RWPE1 (cell line): ENCODE measurements at regions not wholly inside any gene's neighbourhood (a gene's known extent, or its start where the extent isn't known, plus 50 kb on each side); places are given as distances from the start of the nearest gene placed in this dataset.
"Not testable (repeated sequence)": the region's sequence is repeated elsewhere in the genome, so short reads cannot be mapped to it uniquely, and the experiment has no call there.

Experiments used
- CTCF ChIA-PET: fragments of 350-600 bp; sonication (Branson Sonifier 250); formaldehyde crosslinking; extraction: SDS; loops from one replicate; lab custom pipeline; 2021; lab: Yijun Ruan, JAX
- POLR2A ChIA-PET: fragments of 400-600 bp; formaldehyde crosslinking; extraction: SDS; loops from one replicate; lab custom pipeline; 2020; ENCODE audit warnings: antibody characterized with exemption; ENCODE audit not compliant: low non-redundant PET; lab: Yijun Ruan, JAX
- DNase-seq: peaks from one replicate; pipeline ENCODE4 v3.0.0; 2012; ENCODE audit warnings: low spot score
- H3K27ac ChIP-seq: fragments of 450-650 bp; 2 replicates; pipeline ENCODE4 v1.5.1; 2017
- CTCF ChIP-seq: fragments of 450-650 bp; conservative IDR thresholded peaks from 2 replicates; pipeline ENCODE4 v1.5.1; 2017; ENCODE audit warnings: low read depth, mild to moderate bottlenecking

GRCh38 chrX:115702982-115703381 lies 142.0 kb downstream of the PLS3 start:
- no peak overlapping the region for H3K27ac ChIP-seq
- DNase-seq = no peak
- TF ChIP-seq CTCF = no peak
- CTCF ChIA-PET = no interaction called here
- POLR2A ChIA-PET = no interaction called here

- H3K27ac ChIP-seq = no peak overlapping the region
- ChIA-PET POLR2A (no interaction called here), CTCF (no interaction called here)
- no peak for TF ChIP-seq CTCF
- DNase-seq = no peak
Measured at GRCh38 chrX:115709039-115709438, 148.1 kb downstream of the PLS3 start.

- no peak for TF ChIP-seq CTCF
- ChIA-PET CTCF (no interaction called here), POLR2A (no interaction called here)
- H3K27ac ChIP-seq = no peak overlapping the region
- DNase-seq = no peak
Measured at GRCh38 chrX:115712484-115712883, 151.5 kb downstream of the PLS3 start.

GRCh38 chrX:115713460-115713859 lies 152.5 kb downstream of the PLS3 start:
- ChIA-PET POLR2A (no interaction called here), CTCF (no interaction called here)
- peak; percentile 42 for DNase-seq
- H3K27ac ChIP-seq = no peak overlapping the region
- no peak for TF ChIP-seq CTCF

GRCh38 chrX:115719171-115719570 lies 158.2 kb downstream of the PLS3 start:
- TF ChIP-seq CTCF = no peak
- no peak overlapping the region for H3K27ac ChIP-seq
- ChIA-PET POLR2A (no interaction called here), CTCF (no interaction called here)
- DNase-seq = no peak

GRCh38 chrX:115722724-115723433 lies 161.9 kb downstream of the PLS3 start:
- CTCF ChIA-PET, DNase-seq, POLR2A ChIA-PET, H3K27ac ChIP-seq: not testable (repeated sequence)

- DNase-seq, H3K27ac ChIP-seq, POLR2A ChIA-PET, CTCF ChIA-PET: not testable (repeated sequence)
Measured at GRCh38 chrX:115725370-115725769, 164.4 kb downstream of the PLS3 start.

- DNase-seq, CTCF ChIA-PET, POLR2A ChIA-PET: not testable (repeated sequence)
- peak overlapping the region; percentile 64 for H3K27ac ChIP-seq
Measured at GRCh38 chrX:115727792-115728732, 167.1 kb downstream of the PLS3 start.

- H3K27ac ChIP-seq, POLR2A ChIA-PET, CTCF ChIA-PET, DNase-seq: not testable (repeated sequence)
Measured at GRCh38 chrX:115732530-115732929, 171.6 kb downstream of the PLS3 start.

- CTCF ChIA-PET, H3K27ac ChIP-seq, DNase-seq, POLR2A ChIA-PET: not testable (repeated sequence)
Measured at GRCh38 chrX:115735269-115735668, 174.3 kb downstream of the PLS3 start.
